HCT116 (cell line): ENCODE measurements at regions not wholly inside any gene's neighbourhood (a gene's known extent, or its start where the extent isn't known, plus 50 kb on each side); places are given as distances from the start of the nearest gene placed in this dataset.

ENCODE experiments used
- ATAC-seq: fragments of 200-7000 bp; cut with Tn5 transposase; 2 replicates; pipeline ENCODE4 v1.9.1; 2020; ENCODE audit warnings: mild to moderate bottlenecking, moderate library complexity
- BruUV-seq: library from RNA; stranded (reverse); fragments of 400-500 nt; replicated peaks from 2 replicates; lab custom pipeline; 2021; lab: Mats Ljungman, UMichigan
- CTCF ChIA-PET: fragments of 300-600 bp; sonication (Branson Sonifier 250); formaldehyde crosslinking; loops from one replicate; lab custom pipeline; 2021; ENCODE audit warnings: antibody characterized with exemption; lab: Charles Lee
- POLR2A ChIA-PET: fragments of 300-600, 350-600 bp; sonication (Branson Sonifier 250); formaldehyde crosslinking; loops from one replicate; lab custom pipeline; 2021; ENCODE audit warnings: antibody characterized with exemption; lab: Charles Lee
- RAD21 ChIA-PET, 2 experiments: fragments of 300-600 bp; sonication (Branson Sonifier 250); formaldehyde crosslinking; loops; one replicate each; lab custom pipeline; 2023; ENCODE audit warnings: low total read pairs in 2 of 2; ENCODE audit not compliant: uncharacterized antibody in 2 of 2, unreplicated experiment in 2 of 2, low non-redundant PET in 1 of 2; lab: Charles Lee
- DNase-seq: peaks from one replicate; pipeline ENCODE4 v3.0.0-alpha.2; 2010; ENCODE audit warnings: low read depth, low spot score
- H2AFZ ChIP-seq: fragments of 200-600 bp; shearing (Covaris generic), sonication (generic); 2 replicates; pipeline ENCODE4 v1.6.1; 2017; ENCODE audit warnings: low read depth, mixed run types, mixed read lengths, antibody characterized with exemption, low read length; ENCODE audit not compliant: poor library complexity, severe bottlenecking
- H3K27ac ChIP-seq: 2 replicates; pipeline ENCODE4 v1.5.1; 2012; ENCODE audit warnings: low read depth, low read length
- H3K27me3 ChIP-seq: fragments of 200-600 bp; sonication (generic); 2 replicates; pipeline ENCODE4 v1.6.1; 2016; ENCODE audit warnings: mixed run types, low read length, mixed read lengths; ENCODE audit not compliant: insufficient read depth
- H3K36me3 ChIP-seq, 2 experiments: fragments of 200-500 bp in 1 of 2; fragments of 200-600 bp in 1 of 2; sonication (Bioruptor generic) in 1 of 2; sonication (generic) in 1 of 2; 2 replicates each; pipeline versions ENCODE4 v1.5.1 to v1.6.1; 2014 to 2016; ENCODE audit warnings: low read length in 2 of 2, inconsistent platforms in 1 of 2, mixed read lengths in 1 of 2, mixed run types in 1 of 2; ENCODE audit not compliant: insufficient read depth in 2 of 2, control insufficient read depth in 1 of 2
- H3K4me1 ChIP-seq, 2 experiments: fragments of 200-600 bp in 1 of 2; sonication (generic) in 1 of 2; 2 replicates each; pipeline versions ENCODE4 v1.5.1 to v1.6.1; 2012 to 2017; ENCODE audit warnings: low read length in 2 of 2, inconsistent platforms in 1 of 2, mild to moderate bottlenecking in 1 of 2, mixed read lengths in 1 of 2, mixed run types in 1 of 2, moderate library complexity in 1 of 2; ENCODE audit not compliant: insufficient read depth in 2 of 2, control insufficient read depth in 1 of 2
- H3K4me2 ChIP-seq: fragments of 200-600 bp; sonication (generic); 2 replicates; pipeline ENCODE4 v1.6.1; 2017; ENCODE audit warnings: mixed run types, low read length, mixed read lengths
- H3K4me3 ChIP-seq, 2 experiments: fragments of 200-600 bp in 1 of 2; sonication (generic) in 1 of 2; replicated peaks in 1 of 2; 2 replicates each; pipeline ENCODE4 v1.5.1; 2011 to 2016; ENCODE audit warnings: low read length in 2 of 2, control low read depth in 1 of 2, low read depth in 1 of 2, mild to moderate bottlenecking in 1 of 2, mixed read lengths in 1 of 2, mixed run types in 1 of 2
- H3K79me2 ChIP-seq: fragments of 200-600 bp; sonication (generic); 2 replicates; pipeline ENCODE4 v1.6.1; 2017; ENCODE audit warnings: mild to moderate bottlenecking, mixed run types, low read length, moderate library complexity, mixed read lengths; ENCODE audit not compliant: insufficient read depth
- H3K9ac ChIP-seq: fragments of 200-600 bp; sonication (generic); 2 replicates; pipeline ENCODE4 v1.6.1; 2016; ENCODE audit warnings: low read length, mixed read lengths
- H3K9me2 ChIP-seq: fragments of 200-600 bp; sonication (generic), shearing (Covaris generic); 2 replicates; pipeline ENCODE4 v1.6.1; 2017; ENCODE audit warnings: mixed run types, mild to moderate bottlenecking, moderate library complexity; ENCODE audit not compliant: insufficient read depth
- H3K9me3 ChIP-seq, 2 experiments: fragments of 200-500 bp in 1 of 2; fragments of 200-600 bp in 1 of 2; sonication (Bioruptor generic) in 1 of 2; sonication (generic) in 1 of 2; 2 replicates each; pipeline ENCODE4 v1.6.1; 2014 to 2017; ENCODE audit warnings: low read length in 2 of 2, mixed read lengths in 2 of 2, inconsistent platforms in 1 of 2, low read depth in 1 of 2, mild to moderate bottlenecking in 1 of 2, mixed run types in 1 of 2, moderate library complexity in 1 of 2; ENCODE audit not compliant: control insufficient read depth in 1 of 2, insufficient read depth in 1 of 2
- H4K20me1 ChIP-seq: fragments of 200-600 bp; sonication (generic), shearing (Covaris generic); 2 replicates; pipeline ENCODE4 v1.6.1; 2017; ENCODE audit warnings: mixed run types, mild to moderate bottlenecking, moderate library complexity; ENCODE audit not compliant: insufficient read depth
- ATF3 ChIP-seq: IDR thresholded peaks from 2 replicates; pipeline ENCODE4 v1.6.1; 2012
- CBX3 ChIP-seq: IDR thresholded peaks from 2 replicates; pipeline ENCODE4 v1.6.1; 2012; ENCODE audit warnings: low read depth
- EGR1 ChIP-seq: IDR thresholded peaks from 2 replicates; pipeline ENCODE4 v1.6.1; 2012; ENCODE audit warnings: low read depth
- ELF1 ChIP-seq: IDR thresholded peaks from 2 replicates; pipeline ENCODE4 v1.6.1; 2012; ENCODE audit warnings: low read depth, borderline replicate concordance
- EZH2 ChIP-seq: fragments of 200-600 bp; sonication (generic); IDR thresholded peaks from 2 replicates; pipeline ENCODE4 v1.6.1; 2017; ENCODE audit warnings: antibody characterized with exemption, mixed run types
- JUND ChIP-seq: IDR thresholded peaks from 2 replicates; pipeline ENCODE4 v1.6.1; 2012
- POLR2A ChIP-seq: IDR thresholded peaks from 2 replicates; pipeline ENCODE4 v1.7.0; 2011; ENCODE audit warnings: borderline replicate concordance; ENCODE audit not compliant: insufficient read depth, insufficient read length; ENCODE audit errors: extremely low read depth
- RAD21 ChIP-seq: IDR thresholded peaks from 2 replicates; pipeline ENCODE4 v1.6.1; 2012; ENCODE audit warnings: low read depth, mild to moderate bottlenecking
- REST ChIP-seq: IDR thresholded peaks from 2 replicates; pipeline ENCODE4 v1.6.1; 2012; ENCODE audit warnings: low read depth
- YY1 ChIP-seq: IDR thresholded peaks from 2 replicates; pipeline ENCODE4 v1.6.1; 2011; ENCODE audit warnings: low read length, low read depth, moderate library complexity, mild to moderate bottlenecking; ENCODE audit not compliant: insufficient replicate concordance; ENCODE audit errors: extremely low read depth
- ZBTB33 ChIP-seq: IDR thresholded peaks from 2 replicates; pipeline ENCODE4 v1.6.1; 2011; ENCODE audit warnings: mild to moderate bottlenecking, low read length, moderate library complexity; ENCODE audit not compliant: insufficient replicate concordance; ENCODE audit errors: extremely low read depth
- ZFX ChIP-seq: fragments of 450-650 bp; IDR thresholded peaks from 2 replicates; pipeline ENCODE4 v1.6.1; 2017
- ZNF274 ChIP-seq: fragments of 200-500 bp; sonication (Bioruptor generic); IDR thresholded peaks from 2 replicates; pipeline ENCODE4 v1.6.1; 2014; ENCODE audit warnings: mild to moderate bottlenecking, low read depth, low read length, inconsistent platforms
- intact Hi-C: fragments of 100-400 bp; cut with micrococcal nuclease; formaldehyde crosslinking; loops from 2 replicates; pipeline ENCODE4 v1.10.0; 2022

- no peak for TF ChIP-seq ZBTB33
- TF ChIP-seq YY1 = no peak
- TF ChIP-seq, all 23 proteins: peak for 0
Measured at GRCh38 chr9:118104363-118104762, 400.2 kb downstream of the TLR4 start (continued).

- Histone ChIP-seq H3K9me2 (no peaks in the 10 kb centered on the region), H3K27me3 (no peaks in the 10 kb centered on the region), H2AFZ (no peak overlapping the region), H3K36me3 (no peaks in the 10 kb centered on the region), H3K9ac (no peak overlapping the region), H3K79me2 (no peaks in the 10 kb centered on the region), H3K4me1 (no peaks in the 10 kb centered on the region), H3K9me3 (peaks cover 0 to 15% of the 10 kb centered on the region in 2 experiments; a peak in 2 of 4 replicates), H4K20me1 (no peaks in the 10 kb centered on the region), H3K4me3 (no peak overlapping the region), H3K4me2 (no peak overlapping the region), H3K27ac (no peak overlapping the region)
- POLR2A ChIA-PET = no interaction called here
- RAD21 ChIA-PET = no interaction called here
- CTCF ChIA-PET = no interaction called here
- no TSS peak for BruUV-seq
- no peak for DNase-seq
- intact Hi-C loops = no loop called here
- no peak for TF ChIP-seq JUND
- TF ChIP-seq CBX3 = no peak
- no peak for TF ChIP-seq EZH2
- TF ChIP-seq ATF3 = no peak
- TF ChIP-seq YY1 = no peak
- TF ChIP-seq ELF1 = no peak
- TF ChIP-seq ZNF274 = no peak
- no peak for TF ChIP-seq ZFX
- no peak for TF ChIP-seq ZBTB33
- no peak for TF ChIP-seq REST
- no peak for TF ChIP-seq RAD21
- TF ChIP-seq EGR1 = no peak
- no peak for TF ChIP-seq POLR2A
- no peak for ATAC-seq
Measured at GRCh38 chr9:118108971-118109370, 404.8 kb downstream of the TLR4 start.
